Tibial artery (tissue), 4 donors: ENCODE measurements at regions not wholly inside any gene's neighbourhood (a gene's known extent, or its start where the extent isn't known, plus 50 kb on each side); places are given as distances from the start of the nearest gene placed in this dataset.
"Not testable (repeated sequence)": the region's sequence is repeated elsewhere in the genome, so short reads cannot be mapped to it uniquely, and the experiment has no call there.

Experiments used
- DNase-seq, 2 donors: peaks; one replicate each; pipeline ENCODE4 v3.0.0-alpha.2; 2019
- H3K27ac ChIP-seq, 2 donors: fragments of 200-600 bp; sonication (generic) in 1 of 2; 1 replicate in 1 of 2; 2 replicates in 1 of 2; pipeline ENCODE4 v1.5.1; 2018 to 2019; ENCODE audit warnings: mild to moderate bottlenecking in 1 of 2
- H3K27me3 ChIP-seq, 2 donors: fragments of 200-600 bp; sonication (generic) in 1 of 2; one replicate each; pipeline versions ENCODE4 v1.5.1 to v1.6.0; 2016 to 2019
- H3K36me3 ChIP-seq, 3 donors: fragments of 200-600 bp; sonication (generic) in 2 of 3; one replicate each; pipeline ENCODE4 v1.5.1; 2016 to 2019; ENCODE audit warnings: mild to moderate bottlenecking in 2 of 3
- H3K4me1 ChIP-seq, 4 donors: fragments of 200-600 bp; sonication (generic) in 2 of 4; 1 replicate in 3 of 4; 2 replicates in 1 of 4; pipeline ENCODE4 v1.5.1; 2016 to 2019
- H3K4me3 ChIP-seq, 2 donors: fragments of 200-600 bp; sonication (generic) in 1 of 2; 1 replicate in 1 of 2; 2 replicates in 1 of 2; pipeline ENCODE4 v1.5.1; 2018 to 2019; ENCODE audit warnings: mild to moderate bottlenecking in 2 of 2
- H3K9me3 ChIP-seq, 3 donors: fragments of 200-600 bp; sonication (generic) in 1 of 3; one replicate each; pipeline ENCODE4 v1.5.1; 2016 to 2019
- intact Hi-C: fragments of 100-400 bp; cut with DNase I; formaldehyde crosslinking; loops from one replicate; pipeline ENCODE4 v1.15.0; 2023; ENCODE audit warnings: low total_unique reads
- TF ChIP-seq, protein P1 (sequence below), 2 experiments: fragments of 200-600 bp in 1 of 2; fragments of 450-650 bp in 1 of 2; IDR thresholded peaks; one replicate each; pipeline ENCODE4 v1.5.1; 2017 to 2019; ENCODE audit warnings: antibody characterized with exemption in 2 of 2, mild to moderate bottlenecking in 1 of 2, moderate library complexity in 1 of 2

DNA sequence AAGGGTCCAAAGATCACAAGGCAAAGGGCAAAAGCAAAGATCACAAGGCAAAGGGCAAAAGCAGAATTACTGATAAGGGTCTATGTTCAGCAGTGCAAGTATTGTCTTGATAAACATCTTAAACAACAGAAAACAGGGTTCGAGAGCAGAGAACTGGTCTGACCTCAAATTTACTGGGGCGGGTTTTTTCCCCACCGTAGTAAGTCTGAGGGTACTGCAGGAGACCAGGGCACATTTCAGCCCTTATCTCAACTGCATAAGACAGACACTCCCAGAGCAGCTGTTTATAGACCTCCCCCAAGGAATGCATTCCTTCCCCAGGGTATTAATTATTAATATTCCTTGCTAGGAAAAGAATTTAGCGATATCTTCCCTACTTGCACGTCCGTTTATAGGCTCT, 61.3 kb downstream of the ZNF860 start:
- peaks cover 0 to 24% (median 11%) of the 10 kb centered on the region in 4 donors for H3K4me1 ChIP-seq
- H3K27ac ChIP-seq, H3K36me3 ChIP-seq, intact Hi-C loops, H3K9me3 ChIP-seq, H3K27me3 ChIP-seq, DNase-seq, H3K4me3 ChIP-seq: not testable (repeated sequence)

- Histone ChIP-seq H3K36me3 (no peaks in the 10 kb centered on the region), H3K27me3 (no peaks in the 10 kb centered on the region), H3K9me3 (no peaks in the 10 kb centered on the region), H3K27ac (peak overlapping the region; percentile 61 to 68), H3K4me1 (peaks cover 0 to 21% (median 9%) of the 10 kb centered on the region in 4 donors), H3K4me3 (peak overlapping the region in 1 of 2 donors; percentile 14)
- peak in 1 of 2 donors; percentile 29 for DNase-seq
- TF ChIP-seq, protein P1, sequence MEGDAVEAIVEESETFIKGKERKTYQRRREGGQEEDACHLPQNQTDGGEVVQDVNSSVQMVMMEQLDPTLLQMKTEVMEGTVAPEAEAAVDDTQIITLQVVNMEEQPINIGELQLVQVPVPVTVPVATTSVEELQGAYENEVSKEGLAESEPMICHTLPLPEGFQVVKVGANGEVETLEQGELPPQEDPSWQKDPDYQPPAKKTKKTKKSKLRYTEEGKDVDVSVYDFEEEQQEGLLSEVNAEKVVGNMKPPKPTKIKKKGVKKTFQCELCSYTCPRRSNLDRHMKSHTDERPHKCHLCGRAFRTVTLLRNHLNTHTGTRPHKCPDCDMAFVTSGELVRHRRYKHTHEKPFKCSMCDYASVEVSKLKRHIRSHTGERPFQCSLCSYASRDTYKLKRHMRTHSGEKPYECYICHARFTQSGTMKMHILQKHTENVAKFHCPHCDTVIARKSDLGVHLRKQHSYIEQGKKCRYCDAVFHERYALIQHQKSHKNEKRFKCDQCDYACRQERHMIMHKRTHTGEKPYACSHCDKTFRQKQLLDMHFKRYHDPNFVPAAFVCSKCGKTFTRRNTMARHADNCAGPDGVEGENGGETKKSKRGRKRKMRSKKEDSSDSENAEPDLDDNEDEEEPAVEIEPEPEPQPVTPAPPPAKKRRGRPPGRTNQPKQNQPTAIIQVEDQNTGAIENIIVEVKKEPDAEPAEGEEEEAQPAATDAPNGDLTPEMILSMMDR (IDR thresholded peaks at IDR 0.05): peak in 1 of 2 experiments; percentile 8
- intact Hi-C loops: no loop called here
Observed at GRCh38 chr3:32045091-32045915, 61.1 kb upstream of the GPD1L start.

- TF ChIP-seq, protein P1 (IDR thresholded peaks at IDR 0.05): no peak
- Histone ChIP-seq H3K4me1 (peaks cover 0 to 17% (median 9%) of the 10 kb centered on the region in 4 donors), H3K9me3 (no peaks in the 10 kb centered on the region), H3K4me3 (no peak overlapping the region), H3K27ac (peak overlapping the region; percentile 61 to 68), H3K36me3 (no peaks in the 10 kb centered on the region), H3K27me3 (no peaks in the 10 kb centered on the region)
- intact Hi-C loops: no loop called here
- DNase-seq: no peak
Observed at GRCh38 chr3:32046102-32046501, 60.3 kb upstream of the GPD1L start.

DNA sequence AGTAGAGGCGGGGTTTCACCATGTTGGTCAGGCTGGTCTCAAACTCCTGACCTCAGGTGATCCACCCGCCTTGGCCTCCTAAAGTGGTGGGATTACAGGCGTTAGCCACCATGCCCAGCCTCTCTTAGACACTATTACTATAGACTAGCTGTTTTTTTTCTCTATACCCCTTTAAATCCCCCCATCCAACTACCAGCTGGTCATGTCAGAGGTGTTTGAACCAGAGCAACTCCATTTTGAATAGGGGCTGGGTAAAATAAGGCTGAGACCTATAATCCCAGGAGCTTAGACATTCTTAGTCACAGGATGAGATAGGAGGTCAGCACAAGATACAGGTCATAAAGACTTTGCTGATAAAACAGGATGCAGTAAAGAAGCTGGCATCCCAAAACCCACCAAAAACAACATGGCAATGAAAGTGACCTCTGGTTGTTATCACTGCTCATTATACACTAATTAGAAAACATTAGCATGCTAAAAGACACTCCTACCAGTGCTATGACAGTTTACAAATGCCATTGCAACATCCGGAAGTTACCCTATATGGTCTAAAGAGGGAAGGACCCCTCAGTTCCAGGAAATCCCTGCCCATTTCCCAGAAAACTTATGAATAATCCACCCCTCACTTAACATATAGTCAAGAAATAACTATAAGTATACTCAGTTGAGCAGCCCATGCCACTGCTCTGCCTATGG, 57.8 kb upstream of the GPD1L start:
- H3K4me1 ChIP-seq: peaks cover 0 to 17% (median 9%) of the 10 kb centered on the region in 4 donors
- DNase-seq: no peak
- no peaks in the 10 kb centered on the region for H3K36me3 ChIP-seq
- no peaks in the 10 kb centered on the region for H3K27me3 ChIP-seq
- TF ChIP-seq, protein P1 (IDR thresholded peaks at IDR 0.05): no peak
- intact Hi-C loops: no loop called here
- H3K4me3 ChIP-seq: no peak overlapping the region
- no peaks in the 10 kb centered on the region for H3K9me3 ChIP-seq
- no peak overlapping the region for H3K27ac ChIP-seq

GRCh38 chr3:32049916-32050315, 56.5 kb upstream of the GPD1L start:
- Histone ChIP-seq H3K4me3 (no peak overlapping the region), H3K27me3 (no peaks in the 10 kb centered on the region), H3K27ac (no peak overlapping the region), H3K4me1 (peaks cover 0 to 11% (median 7%) of the 10 kb centered on the region in 4 donors), H3K9me3 (no peaks in the 10 kb centered on the region), H3K36me3 (no peaks in the 10 kb centered on the region)
- no peak for DNase-seq
- intact Hi-C loops: no loop called here
- TF ChIP-seq, protein P1 (IDR thresholded peaks at IDR 0.05): no peak

- H3K27me3 ChIP-seq, H3K4me3 ChIP-seq, H3K27ac ChIP-seq, H3K9me3 ChIP-seq, H3K4me1 ChIP-seq, H3K36me3 ChIP-seq, DNase-seq, intact Hi-C loops: not testable (repeated sequence)
Observed at GRCh38 chr3:32052230-32052629, 54.2 kb upstream of the GPD1L start.

DNA sequence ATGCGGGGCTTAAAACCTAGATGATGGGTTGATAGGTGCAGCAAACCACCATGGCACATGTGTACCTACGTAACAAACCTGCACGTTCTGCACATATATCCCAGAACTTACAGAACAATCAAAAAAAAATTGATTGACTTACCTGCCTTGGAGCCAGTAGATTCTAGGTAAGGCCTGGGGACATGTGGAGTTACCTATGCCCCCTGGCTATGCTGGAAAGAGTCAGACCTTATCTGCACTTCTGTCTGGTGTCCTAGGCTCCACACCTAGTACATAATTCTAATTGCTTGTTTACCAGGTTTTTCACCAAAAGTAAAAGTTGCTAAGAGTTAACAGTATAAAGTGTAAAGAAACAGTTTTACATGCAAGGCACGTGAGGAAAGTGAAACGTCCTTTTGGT, 53.6 kb upstream of the GPD1L start:
- H3K27me3 ChIP-seq, intact Hi-C loops, DNase-seq, H3K4me1 ChIP-seq, H3K9me3 ChIP-seq, H3K27ac ChIP-seq, H3K36me3 ChIP-seq, H3K4me3 ChIP-seq: not testable (repeated sequence)
